ENCODE measurements at regions not wholly inside any gene's neighbourhood (a gene's known extent, or its start where the extent isn't known, plus 50 kb on each side); places are given as distances from the start of the nearest gene placed in this dataset.

DNA sequence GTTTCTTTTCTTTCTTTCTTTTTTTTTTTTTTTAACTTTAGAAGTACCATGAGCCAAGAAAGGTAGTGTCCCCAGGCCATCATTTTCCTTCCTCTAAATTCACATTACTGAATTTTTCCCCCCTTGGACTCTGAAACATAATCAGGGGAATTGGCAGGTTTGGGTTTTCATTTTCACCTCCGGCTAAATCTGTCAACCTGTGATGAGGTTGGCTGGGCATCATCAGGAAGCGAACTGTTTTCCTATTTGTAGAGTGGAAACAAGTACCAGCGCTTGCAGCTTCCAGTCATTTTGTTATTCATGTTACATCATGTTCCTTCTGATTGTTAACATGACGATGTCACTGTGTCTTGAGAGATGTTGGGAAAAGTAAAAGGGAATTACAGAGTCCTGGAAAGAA lies 641.9 kb upstream of the RBFOX1 start:
- Histone ChIP-seq H3K27ac (no peak overlapping the region), H3K9me3 (no peaks in the 10 kb centered on the region), H3K27me3 (no peaks in the 10 kb centered on the region), H3K36me3 (no peaks in the 10 kb centered on the region), H3K4me1 (no peaks in the 10 kb centered on the region), H3K4me3 (no peak overlapping the region)
- DNase-seq, result no peak
- no peak for TF ChIP-seq POLR2A (IDR thresholded peaks at IDR 0.05)
- TF ChIP-seq, protein P1, sequence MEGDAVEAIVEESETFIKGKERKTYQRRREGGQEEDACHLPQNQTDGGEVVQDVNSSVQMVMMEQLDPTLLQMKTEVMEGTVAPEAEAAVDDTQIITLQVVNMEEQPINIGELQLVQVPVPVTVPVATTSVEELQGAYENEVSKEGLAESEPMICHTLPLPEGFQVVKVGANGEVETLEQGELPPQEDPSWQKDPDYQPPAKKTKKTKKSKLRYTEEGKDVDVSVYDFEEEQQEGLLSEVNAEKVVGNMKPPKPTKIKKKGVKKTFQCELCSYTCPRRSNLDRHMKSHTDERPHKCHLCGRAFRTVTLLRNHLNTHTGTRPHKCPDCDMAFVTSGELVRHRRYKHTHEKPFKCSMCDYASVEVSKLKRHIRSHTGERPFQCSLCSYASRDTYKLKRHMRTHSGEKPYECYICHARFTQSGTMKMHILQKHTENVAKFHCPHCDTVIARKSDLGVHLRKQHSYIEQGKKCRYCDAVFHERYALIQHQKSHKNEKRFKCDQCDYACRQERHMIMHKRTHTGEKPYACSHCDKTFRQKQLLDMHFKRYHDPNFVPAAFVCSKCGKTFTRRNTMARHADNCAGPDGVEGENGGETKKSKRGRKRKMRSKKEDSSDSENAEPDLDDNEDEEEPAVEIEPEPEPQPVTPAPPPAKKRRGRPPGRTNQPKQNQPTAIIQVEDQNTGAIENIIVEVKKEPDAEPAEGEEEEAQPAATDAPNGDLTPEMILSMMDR (IDR thresholded peaks at IDR 0.05), result no peak
- intact Hi-C loops (cut with DNase I; ENCODE audit: low total_unique reads), result no loop called here

DNA sequence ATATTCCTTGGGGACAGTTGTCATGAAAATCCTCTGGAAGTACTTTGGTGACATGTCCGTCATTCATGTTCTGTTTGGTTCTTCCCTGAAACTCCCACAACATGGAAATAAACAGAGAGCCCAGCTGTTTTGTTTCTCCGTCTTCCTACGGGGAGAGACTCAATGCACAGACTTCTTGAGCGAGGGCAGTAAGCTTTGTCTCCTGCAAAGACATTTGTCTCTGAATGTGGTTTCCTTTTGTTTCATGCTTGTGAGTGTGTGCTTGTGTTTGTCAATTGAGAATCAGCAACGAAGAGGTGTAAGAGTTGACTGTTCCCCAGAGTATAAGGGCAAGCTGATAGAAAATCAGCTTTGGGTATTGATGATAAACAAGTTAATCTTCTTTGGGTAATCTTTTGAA lies 643.0 kb upstream of the RBFOX1 start:
- no peak for DNase-seq
- Histone ChIP-seq H3K4me1 (no peaks in the 10 kb centered on the region), H3K9me3 (no peaks in the 10 kb centered on the region), H3K27me3 (no peaks in the 10 kb centered on the region), H3K27ac (no peak overlapping the region), H3K4me3 (no peak overlapping the region), H3K36me3 (no peaks in the 10 kb centered on the region)
- intact Hi-C loops (cut with DNase I; ENCODE audit: low total_unique reads), result no loop called here
- no peak for TF ChIP-seq POLR2A (IDR thresholded peaks at IDR 0.05)
- TF ChIP-seq, protein P1 (IDR thresholded peaks at IDR 0.05), result no peak

DNA sequence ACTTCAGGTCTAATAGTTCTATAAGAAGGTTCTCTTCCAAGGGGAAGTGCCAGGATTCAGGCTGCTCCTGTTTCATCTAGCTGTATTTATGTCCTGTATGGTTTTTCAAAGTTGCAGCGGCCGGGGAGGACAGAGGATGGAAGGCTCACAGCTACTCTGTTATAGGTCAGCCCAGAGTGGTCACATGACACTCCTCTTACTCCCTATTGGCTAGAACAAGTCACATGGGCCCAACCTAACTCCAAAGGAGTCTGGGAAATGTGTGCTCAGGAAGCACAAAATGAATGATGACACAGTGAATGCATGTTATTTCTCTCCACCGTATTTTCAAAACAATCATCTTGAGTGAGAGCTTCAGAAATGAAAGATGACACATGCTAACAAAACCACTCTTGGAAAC lies 645.1 kb upstream of the RBFOX1 start:
- DNase-seq, result no peak
- no peak overlapping the region for H3K4me3 ChIP-seq
- no peaks in the 10 kb centered on the region for H3K9me3 ChIP-seq
- no peak overlapping the region for H3K27ac ChIP-seq
- H3K27me3 ChIP-seq, result no peaks in the 10 kb centered on the region
- H3K36me3 ChIP-seq, result no peaks in the 10 kb centered on the region
- no peak for TF ChIP-seq POLR2A (IDR thresholded peaks at IDR 0.05)
- TF ChIP-seq, protein P1 (IDR thresholded peaks at IDR 0.05), result no peak
- intact Hi-C loops (cut with DNase I; ENCODE audit: low total_unique reads), result no loop called here
- no peaks in the 10 kb centered on the region for H3K4me1 ChIP-seq

DNA sequence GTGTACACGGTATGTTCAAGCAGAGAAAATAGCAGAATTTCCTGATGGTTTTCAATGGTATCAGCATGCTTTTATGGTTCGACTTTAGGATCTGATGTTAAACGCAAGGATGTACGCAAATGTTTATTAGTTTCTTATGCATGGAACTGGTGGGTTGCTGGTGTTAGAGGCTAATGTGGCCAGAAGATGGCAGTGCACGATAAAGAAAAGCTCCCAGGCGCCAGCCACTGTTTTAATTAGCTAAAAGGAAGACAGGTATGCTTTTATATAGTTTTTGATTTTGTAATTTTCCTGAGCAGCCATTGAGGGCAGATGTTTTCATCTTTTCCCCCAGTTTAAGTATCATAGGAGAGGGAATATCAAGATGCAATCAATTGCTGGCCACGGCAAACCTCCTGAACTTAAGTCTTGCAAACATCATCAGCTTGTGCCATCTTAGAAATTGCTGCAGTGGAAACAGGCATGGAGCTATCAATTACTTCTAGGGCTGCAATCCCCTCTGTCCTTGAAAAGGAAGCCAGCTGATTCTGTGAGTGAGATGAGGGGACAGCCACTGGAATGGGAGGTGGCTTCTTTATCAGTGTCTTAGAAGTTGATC lies 648.5 kb upstream of the RBFOX1 start:
- no peak overlapping the region for H3K4me3 ChIP-seq
- TF ChIP-seq POLR2A (IDR thresholded peaks at IDR 0.05), result no peak
- TF ChIP-seq, protein P1 (IDR thresholded peaks at IDR 0.05), result no peak
- H3K9me3 ChIP-seq, result no peaks in the 10 kb centered on the region
- no peaks in the 10 kb centered on the region for H3K27me3 ChIP-seq
- no peak overlapping the region for H3K27ac ChIP-seq
- DNase-seq, result no peak
- H3K36me3 ChIP-seq, result no peaks in the 10 kb centered on the region
- no peaks in the 10 kb centered on the region for H3K4me1 ChIP-seq
- intact Hi-C loops (cut with DNase I; ENCODE audit: low total_unique reads), result no loop called here

DNA sequence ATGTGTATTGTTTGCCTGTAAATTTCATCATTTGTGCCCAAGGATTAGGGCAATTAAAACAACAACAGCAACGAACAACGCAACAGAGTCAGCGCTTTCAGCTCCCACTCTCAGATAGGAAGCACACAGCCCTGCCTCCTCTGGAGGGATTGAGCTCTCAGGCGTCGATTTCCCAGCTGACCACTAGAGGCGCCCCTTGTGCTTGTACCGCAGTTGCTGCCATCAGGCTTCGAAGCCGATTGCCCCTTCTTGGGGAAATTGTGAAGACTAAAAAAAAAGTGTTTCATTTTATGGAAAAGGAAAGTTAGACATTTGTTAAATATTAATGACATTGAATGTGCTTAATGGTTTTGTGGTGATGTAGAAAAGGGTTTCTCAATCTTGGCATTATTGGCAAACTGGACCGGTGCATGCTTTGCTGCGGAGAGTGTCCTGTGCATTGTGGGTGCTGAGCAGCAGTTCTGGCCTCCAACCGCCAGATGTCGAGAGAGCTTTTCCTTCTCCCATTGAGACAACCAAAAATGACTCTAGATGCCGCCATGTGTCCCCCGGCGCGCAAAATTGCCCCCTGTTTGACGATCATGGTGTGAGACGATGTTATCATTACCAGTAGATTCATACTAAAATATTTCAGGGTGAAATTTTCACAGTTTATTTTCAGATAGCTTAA lies 650.4 kb upstream of the RBFOX1 start:
- Histone ChIP-seq H3K4me3 (no peak overlapping the region), H3K4me1 (no peaks in the 10 kb centered on the region), H3K36me3 (no peaks in the 10 kb centered on the region), H3K27me3 (no peaks in the 10 kb centered on the region), H3K9me3 (no peaks in the 10 kb centered on the region), H3K27ac (no peak overlapping the region)
- no peak for DNase-seq
- intact Hi-C loops (cut with DNase I; ENCODE audit: low total_unique reads), result no loop called here
- no peak for TF ChIP-seq POLR2A (IDR thresholded peaks at IDR 0.05)
- TF ChIP-seq, protein P1 (IDR thresholded peaks at IDR 0.05), result no peak

All from uterus (tissue), 3 donors.